Endothelial cell of umbilical vein (primary cell): ENCODE measurements at regions not wholly inside any gene's neighbourhood (a gene's known extent, or its start where the extent isn't known, plus 50 kb on each side); places are given as distances from the start of the nearest gene placed in this dataset.

Source experiments
- BruUV-seq: library from RNA; stranded (reverse); fragments of 400-500 nt; replicated peaks from 2 replicates; lab custom pipeline; 2021; lab: Mats Ljungman, UMichigan
- CTCF ChIA-PET: fragments of 300-600, 350-600 bp; sonication (Branson Sonifier 250); formaldehyde crosslinking; loops from one replicate; lab custom pipeline; 2021; ENCODE audit warnings: antibody characterized with exemption, inconsistent platforms; lab: Charles Lee
- POLR2A ChIA-PET: fragments of 300-600, 350-600 bp; sonication (Branson Sonifier 250); formaldehyde crosslinking; loops from one replicate; lab custom pipeline; 2021; ENCODE audit warnings: antibody characterized with exemption, inconsistent platforms; lab: Charles Lee
- DNase-seq: peaks from one replicate; pipeline ENCODE4 v3.0.0-alpha.2; 2011; ENCODE audit warnings: low read depth, low spot score
- FAIRE-seq: peaks from 2 replicates; lab custom pipeline; 2011; peaks lifted over from hg19 to GRCh38; lab: Jason Lieb, UNC
- H2AFZ ChIP-seq: 2 replicates; pipeline ENCODE4 v1.6.0; 2012; ENCODE audit warnings: low read depth, low read length, control low read depth, inconsistent platforms
- H3K27ac ChIP-seq: 2 replicates; pipeline ENCODE4 v1.5.1; 2011; ENCODE audit warnings: low read depth, mild to moderate bottlenecking, control low read depth, low read length, moderate library complexity; ENCODE audit not compliant: insufficient read depth
- H3K27me3 ChIP-seq, 2 experiments: 2 replicates each; pipeline versions ENCODE4 v1.6.0 to v1.6.1; 2011; ENCODE audit warnings: low read length in 2 of 2, mixed read lengths in 1 of 2; ENCODE audit not compliant: control insufficient read depth in 2 of 2, insufficient read depth in 2 of 2
- H3K36me3 ChIP-seq, 2 experiments: 2 replicates in 1 of 2; 3 replicates in 1 of 2; pipeline ENCODE4 v1.5.1; 2011; ENCODE audit warnings: low read length in 2 of 2, mild to moderate bottlenecking in 1 of 2, moderate library complexity in 1 of 2; ENCODE audit not compliant: control insufficient read depth in 2 of 2, insufficient read depth in 2 of 2; ENCODE audit errors: extremely low read depth in 1 of 2
- H3K4me1 ChIP-seq: 3 replicates; pipeline ENCODE4 v1.5.1; 2011; ENCODE audit warnings: mild to moderate bottlenecking, low read length; ENCODE audit not compliant: control insufficient read depth, insufficient read depth; ENCODE audit errors: extremely low read depth
- H3K4me2 ChIP-seq: 2 replicates; pipeline ENCODE4 v1.6.1; 2011; ENCODE audit warnings: low read length, control low read depth, mixed read lengths; ENCODE audit not compliant: insufficient read depth
- H3K4me3 ChIP-seq, 3 experiments: fragments of 200-600 bp in 1 of 3; sonication (generic), shearing (Covaris generic) in 1 of 3; replicated peaks in 1 of 3; 2 replicates each; pipeline ENCODE4 v1.5.1; 2011 to 2016; ENCODE audit warnings: control low read depth in 3 of 3, low read length in 3 of 3, mild to moderate bottlenecking in 2 of 3, inconsistent platforms in 1 of 3, low read depth in 1 of 3, moderate library complexity in 1 of 3; ENCODE audit not compliant: insufficient read depth in 1 of 3
- H3K79me2 ChIP-seq: 2 replicates; pipeline ENCODE4 v1.6.0; 2012; ENCODE audit warnings: low read length, inconsistent platforms; ENCODE audit not compliant: control insufficient read depth, insufficient read depth
- H3K9ac ChIP-seq: replicated peaks from 2 replicates; pipeline ENCODE3; 2011; ENCODE audit warnings: low read length, control low read depth; ENCODE audit not compliant: insufficient read depth; ENCODE audit errors: extremely low read depth
- H3K9me1 ChIP-seq: replicated peaks from 3 replicates; pipeline ENCODE4 v1.6.0; 2011; ENCODE audit warnings: mild to moderate bottlenecking, low read length; ENCODE audit not compliant: control insufficient read depth, insufficient read depth; ENCODE audit errors: extremely low read depth
- H3K9me3 ChIP-seq: replicated peaks from 2 replicates; pipeline ENCODE4 v1.5.1; 2012; ENCODE audit warnings: low read length, inconsistent platforms; ENCODE audit not compliant: control insufficient read depth, insufficient read depth
- H4K20me1 ChIP-seq: replicated peaks from 2 replicates; pipeline ENCODE3; 2011; ENCODE audit warnings: mild to moderate bottlenecking, low read length; ENCODE audit not compliant: control insufficient read depth, insufficient read depth; ENCODE audit errors: extremely low read depth
- EZH2 ChIP-seq: IDR thresholded peaks from 2 replicates; pipeline ENCODE4 v1.6.1; 2012; ENCODE audit warnings: borderline replicate concordance, low read depth, mild to moderate bottlenecking, moderate library complexity, low read length, inconsistent platforms; ENCODE audit not compliant: severe bottlenecking
- FOS ChIP-seq: IDR thresholded peaks from 2 replicates; pipeline ENCODE4 v1.6.1; 2011; ENCODE audit warnings: mild to moderate bottlenecking, low read length, moderate library complexity, borderline replicate concordance; ENCODE audit not compliant: insufficient read depth
- GATA2 ChIP-seq: IDR thresholded peaks from 2 replicates; pipeline ENCODE4 v1.7.0; 2011; ENCODE audit warnings: low read depth, mild to moderate bottlenecking, moderate library complexity, mixed read lengths, low read length; ENCODE audit not compliant: insufficient read length, insufficient read depth
- JUN ChIP-seq: IDR thresholded peaks from 2 replicates; pipeline ENCODE4 v1.6.1; 2011; ENCODE audit warnings: borderline replicate concordance, low read depth; ENCODE audit not compliant: insufficient read length, insufficient read depth
- MYC ChIP-seq: IDR thresholded peaks from one replicate; pipeline ENCODE4 v1.6.1; 2011; ENCODE audit warnings: mild to moderate bottlenecking, low read depth, low read length
- POLR2A ChIP-seq: IDR thresholded peaks from 2 replicates; pipeline ENCODE4 v1.6.1; 2012; ENCODE audit warnings: low read depth, mild to moderate bottlenecking, control low read depth, low read length
- POLR2AphosphoS5 ChIP-seq: IDR thresholded peaks from 2 replicates; pipeline ENCODE4 v1.6.1; 2012; ENCODE audit warnings: low read depth, mild to moderate bottlenecking, control low read depth, low read length, moderate library complexity; ENCODE audit not compliant: insufficient read depth
- dilution Hi-C: fragments of 300-500 bp; cut with MboI; formaldehyde crosslinking; loops from one replicate; pipeline ENCODE4 v1.15.0; 2019; ENCODE audit warnings: low sequenced_read_pairs; ENCODE audit not compliant: extremely low pct_ligation_motif_present
- intact Hi-C: fragments of 100-400 bp; cut with micrococcal nuclease; formaldehyde crosslinking; loops from one replicate; pipeline ENCODE4 v1.10.0; 2022
- TF ChIP-seq, protein P1 (sequence below): IDR thresholded peaks from 2 replicates; pipeline ENCODE4 v1.6.1; 2011; ENCODE audit not compliant: insufficient read depth, insufficient read length
- TF ChIP-seq, protein P2 (sequence below), 2 donors: IDR thresholded peaks; 1 replicate in 1 of 2; 2 replicates in 1 of 2; pipeline ENCODE4 v1.5.1; 2011; ENCODE audit warnings: low read length in 2 of 2, mild to moderate bottlenecking in 2 of 2, moderate library complexity in 2 of 2, control low read depth in 1 of 2, inconsistent platforms in 1 of 2, low read depth in 1 of 2; ENCODE audit not compliant: insufficient read depth in 1 of 2; ENCODE audit errors: extremely low read depth in 1 of 2

DNA sequence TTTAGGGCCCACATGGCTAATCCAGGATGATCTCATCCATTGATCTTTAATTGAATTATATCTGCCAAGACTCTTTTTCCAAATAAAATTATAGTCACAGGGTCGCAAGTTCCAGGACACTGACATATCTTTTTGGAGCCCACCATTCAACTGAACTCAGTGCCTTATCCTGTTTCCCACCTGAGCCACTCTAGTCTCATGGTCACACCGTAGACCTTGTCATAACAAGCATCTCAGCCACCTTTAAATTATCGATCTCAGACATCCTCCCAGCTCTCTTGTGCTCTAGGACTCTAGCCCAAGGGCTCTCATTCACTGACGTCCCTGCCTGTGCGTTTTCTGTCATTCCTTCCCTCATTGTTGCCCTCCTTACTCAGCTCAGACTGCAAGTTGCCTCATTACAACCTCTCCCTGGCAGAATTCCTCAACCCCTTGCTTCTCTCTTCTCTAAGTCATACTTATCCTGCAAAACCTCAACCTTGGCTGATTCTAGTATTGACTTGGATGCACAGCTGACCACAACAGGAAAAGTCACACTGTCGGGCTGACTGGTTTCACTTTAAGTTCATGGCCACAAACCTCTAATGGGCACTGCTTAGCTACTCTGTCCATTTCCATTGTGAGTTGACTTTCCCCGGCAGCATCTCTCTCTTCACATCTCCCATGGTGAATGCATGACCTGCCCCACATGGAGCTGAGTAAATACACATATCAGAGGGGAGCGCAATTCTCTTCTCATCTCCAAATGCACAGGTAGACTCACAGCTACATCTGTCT, 91.0 kb upstream of the TRIM2 start:
- Histone ChIP-seq H3K79me2 (no peaks in the 10 kb centered on the region), H3K4me2 (no peak overlapping the region), H4K20me1 (no peaks in the 10 kb centered on the region), H3K4me1 (no peaks in the 10 kb centered on the region), H3K27me3 (peaks cover 0 to 2% of the 10 kb centered on the region in 2 experiments), H3K36me3 (no peaks in the 10 kb centered on the region), H3K9ac (no peak overlapping the region), H3K9me1 (no peaks in the 10 kb centered on the region), H3K9me3 (no peaks in the 10 kb centered on the region), H3K27ac (no peak overlapping the region), H2AFZ (no peak overlapping the region), H3K4me3 (no peak overlapping the region)
- dilution Hi-C loops (no loop called here), intact Hi-C loops (no loop called here)
- CTCF ChIA-PET: interaction anchor here (2.4 to 4.1 kb wide), 2 partner anchors 14 kb away, joined by 15 to 32 read pairs; no protein-coding TSS in a partner anchor
- TF ChIP-seq POLR2A: no peak
- TF ChIP-seq, protein P1, sequence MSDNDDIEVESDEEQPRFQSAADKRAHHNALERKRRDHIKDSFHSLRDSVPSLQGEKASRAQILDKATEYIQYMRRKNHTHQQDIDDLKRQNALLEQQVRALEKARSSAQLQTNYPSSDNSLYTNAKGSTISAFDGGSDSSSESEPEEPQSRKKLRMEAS: no peak
- TF ChIP-seq MYC: no peak
- no peak for TF ChIP-seq FOS
- TF ChIP-seq POLR2AphosphoS5: no peak
- TF ChIP-seq GATA2: no peak
- DNase-seq: no peak
- no peak for FAIRE-seq
- POLR2A ChIA-PET: no interaction called here
- no TSS peak for BruUV-seq

DNA sequence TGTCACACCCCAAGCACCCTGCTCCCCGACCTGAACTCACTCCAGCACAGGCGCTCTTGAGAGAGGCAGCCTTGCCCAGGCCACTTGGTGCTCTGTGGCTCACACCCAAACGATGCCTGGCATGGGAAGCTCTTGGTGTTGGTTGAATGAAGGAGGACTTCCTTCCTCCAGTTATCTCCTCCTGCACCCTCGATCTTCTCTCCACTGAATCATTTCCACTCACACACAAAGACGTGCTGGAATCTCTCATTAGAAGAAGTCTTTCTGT, 90.5 kb upstream of the TRIM2 start:
- ChIA-PET CTCF (interaction anchor here (1.0 to 4.1 kb wide), 3 partner anchors 13 to 29 kb away, joined by 3 to 32 read pairs (median 3); no protein-coding TSS in a partner anchor), POLR2A (no interaction called here)
- H3K27me3 ChIP-seq: peaks cover 0 to 2% of the 10 kb centered on the region in 2 experiments
- DNase-seq (no peak), FAIRE-seq (no peak)
- dilution Hi-C loops: no loop called here
- H3K27ac ChIP-seq: no peak overlapping the region
- H3K36me3 ChIP-seq: no peaks in the 10 kb centered on the region
- no peak overlapping the region for H3K9ac ChIP-seq
- no peak overlapping the region for H2AFZ ChIP-seq
- TF ChIP-seq FOS (no peak), GATA2 (no peak), MYC (no peak), EZH2 (no peak), POLR2AphosphoS5 (no peak), POLR2A (no peak), JUN (no peak)
- TF ChIP-seq, protein P2, sequence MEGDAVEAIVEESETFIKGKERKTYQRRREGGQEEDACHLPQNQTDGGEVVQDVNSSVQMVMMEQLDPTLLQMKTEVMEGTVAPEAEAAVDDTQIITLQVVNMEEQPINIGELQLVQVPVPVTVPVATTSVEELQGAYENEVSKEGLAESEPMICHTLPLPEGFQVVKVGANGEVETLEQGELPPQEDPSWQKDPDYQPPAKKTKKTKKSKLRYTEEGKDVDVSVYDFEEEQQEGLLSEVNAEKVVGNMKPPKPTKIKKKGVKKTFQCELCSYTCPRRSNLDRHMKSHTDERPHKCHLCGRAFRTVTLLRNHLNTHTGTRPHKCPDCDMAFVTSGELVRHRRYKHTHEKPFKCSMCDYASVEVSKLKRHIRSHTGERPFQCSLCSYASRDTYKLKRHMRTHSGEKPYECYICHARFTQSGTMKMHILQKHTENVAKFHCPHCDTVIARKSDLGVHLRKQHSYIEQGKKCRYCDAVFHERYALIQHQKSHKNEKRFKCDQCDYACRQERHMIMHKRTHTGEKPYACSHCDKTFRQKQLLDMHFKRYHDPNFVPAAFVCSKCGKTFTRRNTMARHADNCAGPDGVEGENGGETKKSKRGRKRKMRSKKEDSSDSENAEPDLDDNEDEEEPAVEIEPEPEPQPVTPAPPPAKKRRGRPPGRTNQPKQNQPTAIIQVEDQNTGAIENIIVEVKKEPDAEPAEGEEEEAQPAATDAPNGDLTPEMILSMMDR (IDR thresholded peaks at IDR 0.05; ENCODE audit: extremely low read depth in 1 of 2, insufficient read depth in 1 of 2, low read depth in 1 of 2, low read length in 2 of 2): no peak
- TF ChIP-seq, protein P1: no peak
- H3K4me2 ChIP-seq: no peak overlapping the region
- H4K20me1 ChIP-seq: no peaks in the 10 kb centered on the region
- no peaks in the 10 kb centered on the region for H3K4me1 ChIP-seq
- no peaks in the 10 kb centered on the region for H3K9me3 ChIP-seq
- intact Hi-C loops: no loop called here
- H3K79me2 ChIP-seq: no peaks in the 10 kb centered on the region
- no peak overlapping the region for H3K4me3 ChIP-seq
- no TSS peak for BruUV-seq
- H3K9me1 ChIP-seq: no peaks in the 10 kb centered on the region
